ENCODE measurements at regions not wholly inside any gene's neighbourhood (a gene's known extent, or its start where the extent isn't known, plus 50 kb on each side); places are given as distances from the start of the nearest gene placed in this dataset.
"Not testable (repeated sequence)": the region's sequence is repeated elsewhere in the genome, so short reads cannot be mapped to it uniquely, and the experiment has no call there.

DNA sequence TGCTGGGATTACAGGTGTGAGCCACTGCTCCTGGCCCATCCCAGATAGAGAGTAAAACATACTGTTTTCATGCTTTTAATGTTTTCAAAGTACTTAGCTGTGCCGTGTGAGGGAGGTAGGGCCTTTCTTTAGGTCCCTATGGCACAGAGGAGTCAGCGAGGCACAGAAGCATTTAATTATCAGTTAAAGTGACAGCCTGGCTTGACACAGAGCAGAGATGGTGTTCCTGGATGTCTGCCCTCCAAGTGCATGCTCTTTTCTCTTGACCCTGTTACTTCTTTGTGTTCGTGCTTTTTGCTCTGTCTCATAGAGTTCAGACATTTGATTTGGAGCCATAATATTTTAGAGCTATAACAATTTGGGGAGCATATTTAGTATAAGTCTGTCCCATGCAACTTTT, 199.5 kb downstream of the ANKRD36 start:
- TF ChIP-seq POLR2AphosphoS5, POLR2A, EP300 (IDR thresholded peaks at IDR 0.05): not testable (repeated sequence)

All from sigmoid colon (tissue), 4 donors.